Tibial artery (tissue), 4 donors: ENCODE measurements at regions not wholly inside any gene's neighbourhood (a gene's known extent, or its start where the extent isn't known, plus 50 kb on each side); places are given as distances from the start of the nearest gene placed in this dataset.

Experiments
- DNase-seq, 2 donors: peaks; one replicate each; pipeline ENCODE4 v3.0.0-alpha.2; 2019
- H3K27ac ChIP-seq, 2 donors: fragments of 200-600 bp; sonication (generic) in 1 of 2; 1 replicate in 1 of 2; 2 replicates in 1 of 2; pipeline ENCODE4 v1.5.1; 2018 to 2019; ENCODE audit warnings: mild to moderate bottlenecking in 1 of 2
- H3K27me3 ChIP-seq, 2 donors: fragments of 200-600 bp; sonication (generic) in 1 of 2; one replicate each; pipeline versions ENCODE4 v1.5.1 to v1.6.0; 2016 to 2019
- H3K36me3 ChIP-seq, 3 donors: fragments of 200-600 bp; sonication (generic) in 2 of 3; one replicate each; pipeline ENCODE4 v1.5.1; 2016 to 2019; ENCODE audit warnings: mild to moderate bottlenecking in 2 of 3
- H3K4me1 ChIP-seq, 4 donors: fragments of 200-600 bp; sonication (generic) in 2 of 4; 1 replicate in 3 of 4; 2 replicates in 1 of 4; pipeline ENCODE4 v1.5.1; 2016 to 2019
- H3K4me3 ChIP-seq, 2 donors: fragments of 200-600 bp; sonication (generic) in 1 of 2; 1 replicate in 1 of 2; 2 replicates in 1 of 2; pipeline ENCODE4 v1.5.1; 2018 to 2019; ENCODE audit warnings: mild to moderate bottlenecking in 2 of 2
- H3K9me3 ChIP-seq, 3 donors: fragments of 200-600 bp; sonication (generic) in 1 of 3; one replicate each; pipeline ENCODE4 v1.5.1; 2016 to 2019
- intact Hi-C: fragments of 100-400 bp; cut with DNase I; formaldehyde crosslinking; loops from one replicate; pipeline ENCODE4 v1.15.0; 2023; ENCODE audit warnings: low total_unique reads
- TF ChIP-seq, protein P1 (sequence below), 2 experiments: fragments of 200-600 bp in 1 of 2; fragments of 450-650 bp in 1 of 2; IDR thresholded peaks; one replicate each; pipeline ENCODE4 v1.5.1; 2017 to 2019; ENCODE audit warnings: antibody characterized with exemption in 2 of 2, mild to moderate bottlenecking in 1 of 2, moderate library complexity in 1 of 2

DNA sequence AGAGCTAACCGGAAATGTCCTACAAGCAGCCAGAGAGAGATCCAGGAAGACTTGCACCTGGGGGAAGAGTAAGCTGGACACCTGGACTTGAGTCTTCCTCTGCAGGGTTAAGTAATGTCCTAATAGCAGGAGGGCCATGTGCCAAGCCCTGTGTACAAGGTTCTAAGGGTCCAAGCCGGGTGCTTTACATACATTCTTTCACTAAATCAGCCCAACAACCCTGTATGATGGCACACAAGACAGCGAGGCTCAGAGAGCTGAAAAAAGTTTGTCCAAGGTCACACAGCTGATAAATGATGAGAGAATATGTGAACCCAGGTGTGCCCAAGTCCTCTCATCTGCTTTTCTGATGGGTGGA is 215.1 kb upstream of the CDYL start:
- no peak overlapping the region for H3K27ac ChIP-seq
- H3K4me3 ChIP-seq: no peak overlapping the region
- no peak for DNase-seq
- intact Hi-C loops: no loop called here
- no peaks in the 10 kb centered on the region for H3K9me3 ChIP-seq
- H3K4me1 ChIP-seq: no peaks in the 10 kb centered on the region
- TF ChIP-seq, protein P1, sequence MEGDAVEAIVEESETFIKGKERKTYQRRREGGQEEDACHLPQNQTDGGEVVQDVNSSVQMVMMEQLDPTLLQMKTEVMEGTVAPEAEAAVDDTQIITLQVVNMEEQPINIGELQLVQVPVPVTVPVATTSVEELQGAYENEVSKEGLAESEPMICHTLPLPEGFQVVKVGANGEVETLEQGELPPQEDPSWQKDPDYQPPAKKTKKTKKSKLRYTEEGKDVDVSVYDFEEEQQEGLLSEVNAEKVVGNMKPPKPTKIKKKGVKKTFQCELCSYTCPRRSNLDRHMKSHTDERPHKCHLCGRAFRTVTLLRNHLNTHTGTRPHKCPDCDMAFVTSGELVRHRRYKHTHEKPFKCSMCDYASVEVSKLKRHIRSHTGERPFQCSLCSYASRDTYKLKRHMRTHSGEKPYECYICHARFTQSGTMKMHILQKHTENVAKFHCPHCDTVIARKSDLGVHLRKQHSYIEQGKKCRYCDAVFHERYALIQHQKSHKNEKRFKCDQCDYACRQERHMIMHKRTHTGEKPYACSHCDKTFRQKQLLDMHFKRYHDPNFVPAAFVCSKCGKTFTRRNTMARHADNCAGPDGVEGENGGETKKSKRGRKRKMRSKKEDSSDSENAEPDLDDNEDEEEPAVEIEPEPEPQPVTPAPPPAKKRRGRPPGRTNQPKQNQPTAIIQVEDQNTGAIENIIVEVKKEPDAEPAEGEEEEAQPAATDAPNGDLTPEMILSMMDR (IDR thresholded peaks at IDR 0.05): no peak
- no peaks in the 10 kb centered on the region for H3K36me3 ChIP-seq
- no peaks in the 10 kb centered on the region for H3K27me3 ChIP-seq

DNA sequence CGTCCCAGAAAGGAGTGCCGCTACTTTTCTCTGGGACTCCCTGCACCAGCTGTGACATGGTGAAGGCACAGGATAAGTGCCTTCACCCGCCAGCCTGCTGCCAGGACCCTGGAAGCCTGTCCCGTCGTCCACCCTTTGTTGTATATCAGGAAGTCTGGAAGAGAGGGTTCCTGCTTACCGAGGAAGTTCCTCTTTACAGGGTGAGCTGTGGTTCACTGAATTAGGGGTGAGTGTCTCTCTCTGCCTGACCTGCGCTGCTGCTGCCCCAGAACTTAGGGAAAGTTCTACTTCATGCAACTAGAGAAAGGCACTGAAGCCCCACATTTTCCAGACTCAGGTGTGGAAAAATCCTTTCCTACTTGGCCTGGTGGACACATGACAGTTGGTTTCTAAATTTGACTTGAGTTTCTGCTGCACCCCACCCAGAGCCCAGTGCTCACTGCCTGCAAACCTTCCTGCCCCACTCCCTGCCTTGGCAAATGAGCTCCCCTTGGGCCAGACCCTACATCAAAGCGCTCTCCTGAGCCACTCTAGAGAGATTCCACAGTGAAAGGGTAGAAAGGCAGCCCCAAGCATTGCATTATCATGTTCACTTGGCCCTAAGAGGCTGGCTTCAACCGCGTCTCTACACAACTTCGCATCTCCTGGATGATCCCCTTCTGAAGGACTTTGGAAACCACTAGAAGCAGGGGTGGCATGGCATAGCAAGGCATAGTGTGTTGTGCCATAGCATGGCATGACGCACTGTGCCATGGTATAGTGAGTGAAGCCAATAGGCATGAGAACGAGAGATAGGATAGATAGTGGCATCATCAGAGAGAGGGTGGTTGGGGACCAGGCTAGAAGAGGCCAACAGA is 215.8 kb upstream of the CDYL start:
- no peaks in the 10 kb centered on the region for H3K36me3 ChIP-seq
- TF ChIP-seq, protein P1 (IDR thresholded peaks at IDR 0.05): no peak
- DNase-seq: no peak
- H3K4me1 ChIP-seq: no peaks in the 10 kb centered on the region
- H3K4me3 ChIP-seq: no peak overlapping the region
- H3K27me3 ChIP-seq: no peaks in the 10 kb centered on the region
- H3K9me3 ChIP-seq: no peaks in the 10 kb centered on the region
- intact Hi-C loops: no loop called here
- no peak overlapping the region for H3K27ac ChIP-seq

DNA sequence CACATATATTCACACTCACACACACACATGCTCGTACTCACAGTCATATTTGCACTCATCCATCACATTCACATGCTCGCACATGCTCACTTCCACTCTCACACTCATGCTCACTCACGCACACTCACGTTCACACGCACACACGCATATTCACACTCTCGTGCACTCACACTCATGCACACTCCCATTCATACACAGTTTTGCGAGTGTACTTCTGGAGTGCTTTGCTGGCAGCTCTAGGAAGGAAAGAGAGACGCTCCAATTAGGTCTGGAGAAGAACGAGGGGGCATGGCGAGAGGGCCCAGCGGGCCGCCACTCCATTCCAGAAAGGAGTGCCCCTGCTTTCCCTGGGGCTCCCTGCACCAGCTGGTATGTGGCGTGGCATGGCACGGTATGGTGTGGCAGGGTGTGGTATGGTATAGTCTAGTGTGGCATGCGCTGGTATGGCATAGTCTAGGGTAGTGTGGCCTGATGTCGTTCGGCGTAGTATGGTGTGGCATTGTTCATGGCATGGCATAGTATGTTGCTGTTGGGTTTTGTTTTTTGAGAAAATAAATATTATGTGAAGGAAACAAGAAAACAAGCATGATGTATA is 216.8 kb upstream of the CDYL start:
- no peaks in the 10 kb centered on the region for H3K4me1 ChIP-seq
- no peaks in the 10 kb centered on the region for H3K9me3 ChIP-seq
- H3K4me3 ChIP-seq: no peak overlapping the region
- no peak overlapping the region for H3K27ac ChIP-seq
- no peaks in the 10 kb centered on the region for H3K36me3 ChIP-seq
- intact Hi-C loops: no loop called here
- TF ChIP-seq, protein P1 (IDR thresholded peaks at IDR 0.05): no peak
- H3K27me3 ChIP-seq: no peaks in the 10 kb centered on the region
- DNase-seq: no peak

DNA sequence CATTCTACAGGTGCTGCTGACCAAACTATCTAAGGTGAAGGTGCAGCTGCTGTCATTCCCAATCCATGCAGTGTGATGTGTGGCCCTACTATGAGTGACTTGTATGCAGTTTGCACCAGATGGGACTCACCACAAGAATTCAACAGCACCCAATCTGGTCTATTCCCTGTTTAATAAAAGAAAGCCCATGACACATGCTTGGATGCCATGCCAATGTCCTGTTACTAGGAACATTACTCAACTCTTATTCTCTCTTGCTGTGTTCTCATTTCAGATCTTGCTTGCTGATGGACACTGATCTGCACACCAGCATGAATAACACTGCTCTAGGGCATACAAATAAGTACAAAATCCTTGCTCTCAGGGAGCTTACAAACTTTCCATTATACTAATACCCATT is 221.6 kb upstream of the CDYL start:
- no peak overlapping the region for H3K4me3 ChIP-seq
- TF ChIP-seq, protein P1 (IDR thresholded peaks at IDR 0.05): no peak
- intact Hi-C loops: no loop called here
- no peaks in the 10 kb centered on the region for H3K36me3 ChIP-seq
- H3K27ac ChIP-seq: no peak overlapping the region
- H3K9me3 ChIP-seq: no peaks in the 10 kb centered on the region
- H3K4me1 ChIP-seq: no peaks in the 10 kb centered on the region
- peaks cover 0 to 19% of the 10 kb centered on the region in 2 donors for H3K27me3 ChIP-seq
- no peak for DNase-seq

DNA sequence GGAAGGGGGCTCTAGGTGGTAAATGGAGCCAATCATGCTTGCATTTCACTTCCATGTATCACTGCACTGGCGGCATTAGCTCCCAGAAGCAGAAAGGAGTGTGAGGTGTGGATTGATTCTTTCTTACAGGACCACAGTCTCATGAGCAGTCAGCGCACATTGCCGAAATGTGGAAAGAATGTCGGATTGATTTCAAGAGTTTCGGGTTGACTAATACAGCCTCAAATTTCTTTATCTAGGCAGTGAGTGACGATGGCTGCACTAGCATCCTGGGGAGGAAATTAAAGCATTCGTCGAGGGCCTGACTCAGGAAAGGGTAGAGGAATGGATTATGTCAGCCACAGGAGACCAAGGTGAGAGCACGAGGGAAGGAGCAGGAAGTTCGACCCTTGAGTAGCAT is 222.8 kb upstream of the CDYL start:
- no peaks in the 10 kb centered on the region for H3K9me3 ChIP-seq
- no peak for DNase-seq
- intact Hi-C loops: no loop called here

More for the DNA sequence above, 222.8 kb upstream of the CDYL start:
- no peaks in the 10 kb centered on the region for H3K4me1 ChIP-seq
- peaks cover 0 to 19% of the 10 kb centered on the region in 2 donors for H3K27me3 ChIP-seq
- H3K36me3 ChIP-seq: no peaks in the 10 kb centered on the region
- TF ChIP-seq, protein P1 (IDR thresholded peaks at IDR 0.05): no peak
- no peak overlapping the region for H3K4me3 ChIP-seq
- H3K27ac ChIP-seq: no peak overlapping the region
